Activated CD4-positive, alpha-beta T cell treated with anti-CD3 and anti-CD28 coated beads, Interleukin-2, Interleukin-4, amounts not matched to agents 100 ng/mL and 50 ng/mL, durations not matched to agents 16 hours and 8 hours (primary cell): ENCODE measurements at regions not wholly inside any gene's neighbourhood (a gene's known extent, or its start where the extent isn't known, plus 50 kb on each side); places are given as distances from the start of the nearest gene placed in this dataset.
"Not testable (repeated sequence)": the region's sequence is repeated elsewhere in the genome, so short reads cannot be mapped to it uniquely, and the experiment has no call there.

Experiments used
- DNase-seq: peaks from one replicate; pipeline ENCODE4 v3.0.0-alpha.2; 2020; ENCODE audit warnings: low spot score

DNA sequence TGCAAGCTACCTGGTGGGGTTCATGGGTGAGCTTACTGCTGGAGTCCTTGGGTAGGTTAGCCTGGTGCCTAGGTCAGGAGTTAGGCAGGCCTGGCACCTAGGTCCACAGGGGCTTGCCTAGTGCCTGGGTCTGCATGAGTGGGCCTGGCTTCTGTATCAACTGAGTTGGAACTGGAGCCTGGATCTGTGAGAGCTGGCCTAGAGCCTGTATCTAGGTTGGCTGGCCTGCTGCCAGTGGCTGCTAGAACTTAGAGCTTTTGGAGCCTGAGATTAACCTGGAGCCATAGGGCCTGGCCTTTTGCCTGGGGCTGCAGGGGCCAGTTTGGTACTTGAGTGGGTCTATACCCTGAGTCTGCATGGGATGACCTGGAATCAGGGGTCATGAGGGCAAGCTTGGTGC lies 679.4 kb downstream of the NUP35 start:
- DNase-seq, result no peak

DNA sequence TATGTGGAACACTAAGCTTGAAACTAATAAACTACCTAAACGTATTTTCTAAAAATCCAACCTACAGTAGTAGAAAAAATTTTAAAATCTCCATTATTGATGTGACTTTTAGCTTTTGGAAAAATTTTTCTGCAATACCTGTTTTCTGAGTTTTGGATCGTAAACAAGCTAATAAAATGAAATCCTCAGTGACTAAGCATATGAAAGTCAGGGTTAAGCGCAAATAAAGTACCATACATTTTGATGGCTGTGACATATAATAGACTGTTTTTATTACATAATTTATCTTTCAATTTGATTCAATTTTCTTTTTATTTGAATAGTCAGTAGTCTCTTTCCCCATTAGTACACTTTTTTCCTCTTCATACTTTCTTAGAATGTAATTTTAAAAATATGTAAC lies 683.6 kb downstream of the NUP35 start:
- no peak for DNase-seq

DNA sequence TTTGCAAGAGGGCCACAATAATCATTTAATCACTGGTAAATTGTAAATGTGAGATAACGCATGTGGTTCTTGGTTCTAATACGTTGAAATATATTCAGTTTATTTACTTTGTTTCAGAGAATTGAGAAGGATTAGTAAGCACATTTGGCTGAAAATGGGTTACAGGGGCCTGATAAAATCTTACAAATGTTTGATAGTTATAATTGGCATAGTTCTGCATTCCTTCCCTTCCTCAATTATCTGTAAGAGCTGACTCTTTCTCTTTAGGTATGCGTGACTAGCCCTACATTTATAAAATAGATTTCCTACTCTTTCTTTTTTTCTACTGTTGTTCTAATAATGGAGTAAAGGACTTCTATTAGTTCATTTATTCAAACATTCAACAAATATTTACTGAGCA lies 685.2 kb downstream of the NUP35 start:
- no peak for DNase-seq

DNA sequence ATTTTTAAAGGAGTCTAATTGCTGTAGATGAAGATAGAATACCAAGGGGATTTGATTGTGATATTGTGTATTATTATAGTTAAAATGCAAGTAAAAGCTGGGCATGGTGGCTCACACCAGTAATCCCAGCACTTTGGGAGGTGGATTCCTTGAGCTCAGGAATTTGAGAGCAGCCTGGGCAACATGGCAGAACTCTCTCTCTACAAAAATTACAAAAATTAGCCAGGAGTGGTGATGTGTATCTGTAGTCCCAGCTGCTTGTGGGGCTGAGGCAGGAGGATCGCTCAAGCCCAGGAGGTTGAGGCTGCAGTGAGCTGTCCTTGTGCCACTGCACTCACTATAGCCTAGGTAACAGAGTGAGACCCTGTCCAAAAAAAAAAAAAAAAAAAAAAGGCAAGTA lies 687.0 kb downstream of the NUP35 start:
- no peak for DNase-seq

DNA sequence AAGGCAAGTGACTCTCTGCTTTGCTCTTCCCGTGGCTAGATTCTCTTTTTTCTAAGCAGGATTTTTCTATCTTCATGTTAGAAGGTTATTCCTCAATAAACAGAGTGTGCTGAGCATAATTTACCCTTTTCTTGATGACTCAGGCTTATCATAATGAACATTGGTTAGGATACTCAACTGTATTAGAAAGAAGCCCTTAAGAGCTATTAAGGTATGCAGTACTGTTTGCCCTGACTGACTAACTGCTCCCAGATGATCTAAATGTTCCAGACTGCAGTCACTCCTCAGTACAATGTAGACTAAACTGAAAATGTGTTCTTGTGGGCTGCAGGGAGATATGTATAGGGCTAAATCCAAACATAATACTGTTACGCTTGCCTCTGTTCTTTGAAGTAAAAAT lies 687.8 kb downstream of the NUP35 start:
- no peak for DNase-seq

DNA sequence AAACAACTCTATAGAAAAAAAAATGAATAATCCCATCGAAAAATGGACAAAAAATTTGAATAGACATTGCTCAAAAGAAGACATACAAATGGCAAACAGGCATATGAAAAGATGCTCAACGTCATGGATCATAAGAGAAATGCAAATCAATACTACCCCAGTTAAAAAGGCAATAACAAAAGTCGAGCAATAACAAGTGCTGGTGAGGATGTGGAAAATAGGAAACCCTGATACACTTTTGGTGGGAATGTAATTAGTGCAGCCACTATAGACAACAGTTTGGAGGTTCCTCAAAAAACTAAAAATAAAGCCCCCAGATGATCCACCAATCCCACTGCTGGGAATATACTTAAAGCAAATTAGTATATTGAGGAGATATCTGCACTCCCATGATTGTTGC lies 701.5 kb downstream of the NUP35 start:
- DNase-seq, result no peak

DNA sequence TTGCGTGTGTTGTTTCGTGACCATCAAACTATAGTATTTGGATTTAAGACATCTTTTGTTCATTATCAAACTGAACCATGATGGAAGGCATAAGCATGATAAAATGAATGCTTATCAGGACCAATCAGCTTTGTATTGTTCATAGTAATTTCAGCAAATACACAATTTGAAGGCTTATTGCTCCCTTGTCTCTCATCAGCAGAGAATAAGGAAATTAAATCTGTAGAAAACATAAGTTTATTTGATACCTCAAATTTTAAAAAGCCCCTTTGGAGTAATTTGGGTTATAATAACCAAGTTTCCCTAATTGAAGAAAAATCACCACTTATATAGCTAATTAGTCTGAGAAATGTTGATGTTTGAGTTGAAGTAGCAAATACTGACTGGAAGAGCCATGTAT lies 705.7 kb downstream of the NUP35 start:
- no peak for DNase-seq

DNA sequence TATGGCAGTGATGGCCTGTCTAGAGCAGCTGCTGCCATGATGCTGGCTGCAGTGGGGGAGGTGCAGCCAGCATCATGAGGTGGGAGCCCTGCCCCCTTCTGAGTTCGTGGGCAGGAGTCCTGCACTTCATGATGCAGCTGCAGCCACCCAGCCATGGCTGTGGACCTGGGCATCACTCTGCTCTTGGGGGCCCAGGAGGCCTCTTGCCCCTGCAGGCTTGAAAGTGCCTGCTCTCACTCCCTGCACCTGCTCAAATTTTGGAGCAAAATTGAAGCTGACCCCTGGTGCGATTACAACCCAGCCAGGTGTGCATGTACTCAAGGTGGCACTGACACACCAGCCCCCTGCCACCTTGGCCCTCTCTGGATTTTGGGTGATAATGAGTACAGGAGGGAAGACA lies 712.9 kb downstream of the NUP35 start:
- no peak for DNase-seq

DNA sequence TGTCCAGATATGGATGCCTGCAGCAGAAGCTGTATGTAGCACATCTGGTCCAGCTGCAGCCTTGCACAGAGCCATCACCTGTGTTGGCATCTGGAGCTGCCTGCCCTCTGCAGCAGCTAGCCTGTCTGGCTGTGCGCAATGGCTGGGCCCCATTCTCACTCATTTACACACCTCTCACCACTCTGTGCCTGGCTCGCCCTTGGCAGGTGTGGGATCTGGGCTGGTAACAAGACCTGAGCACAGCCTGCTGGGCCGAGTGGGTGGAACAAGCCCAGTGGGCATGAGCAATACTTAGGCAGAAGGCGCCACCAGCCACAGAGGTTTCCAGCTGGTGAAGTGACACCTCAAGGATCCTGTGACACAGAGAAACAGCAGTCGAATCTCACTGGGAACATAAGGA lies 714.1 kb downstream of the NUP35 start:
- DNase-seq, result no peak

DNA sequence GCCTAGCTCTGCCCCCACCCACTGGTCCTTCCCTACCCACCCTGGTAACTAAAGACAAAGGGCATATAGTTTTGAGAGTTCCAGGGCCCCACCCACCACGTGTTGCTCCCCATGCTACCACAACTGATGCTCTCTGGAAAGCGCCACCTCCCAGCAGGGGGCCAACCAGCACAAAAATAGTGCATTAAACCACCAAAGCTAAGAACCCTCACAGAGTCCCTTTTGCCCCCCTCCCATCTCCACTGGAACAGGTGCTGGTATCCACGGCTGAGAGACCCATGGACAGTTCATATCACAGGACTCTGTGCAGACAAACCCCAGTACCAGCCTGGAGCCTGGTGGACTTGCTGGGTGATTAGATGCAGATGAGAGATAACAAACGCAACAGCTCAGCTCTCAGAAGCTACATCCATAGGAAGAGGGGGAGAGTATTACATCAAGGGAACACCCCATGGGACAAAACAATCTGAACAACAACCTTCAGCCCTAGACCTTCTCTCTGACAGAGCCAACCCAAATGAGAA lies 715.9 kb downstream of the NUP35 start:
- DNase-seq, result no peak

DNA sequence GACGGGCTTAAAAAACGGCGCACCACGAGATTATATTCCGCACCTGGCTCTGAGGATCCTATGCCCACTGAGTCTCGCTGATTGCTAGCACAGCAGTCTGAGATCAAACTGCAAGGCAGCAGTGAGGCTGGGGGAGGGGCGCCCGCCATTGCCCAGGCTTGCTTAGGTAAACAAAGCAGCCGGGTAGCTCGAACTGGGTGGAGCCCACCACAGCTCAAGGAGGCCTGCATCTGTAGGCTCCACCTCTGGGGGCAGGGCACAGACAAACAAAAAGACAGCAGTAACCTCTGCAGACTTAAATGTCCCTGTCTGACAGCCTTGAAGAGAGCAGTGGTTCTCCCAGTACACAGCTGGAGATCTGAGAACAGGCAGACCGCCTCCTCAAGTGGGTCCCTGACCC lies 725.6 kb downstream of the NUP35 start:
- DNase-seq, result not testable (repeated sequence)

DNA sequence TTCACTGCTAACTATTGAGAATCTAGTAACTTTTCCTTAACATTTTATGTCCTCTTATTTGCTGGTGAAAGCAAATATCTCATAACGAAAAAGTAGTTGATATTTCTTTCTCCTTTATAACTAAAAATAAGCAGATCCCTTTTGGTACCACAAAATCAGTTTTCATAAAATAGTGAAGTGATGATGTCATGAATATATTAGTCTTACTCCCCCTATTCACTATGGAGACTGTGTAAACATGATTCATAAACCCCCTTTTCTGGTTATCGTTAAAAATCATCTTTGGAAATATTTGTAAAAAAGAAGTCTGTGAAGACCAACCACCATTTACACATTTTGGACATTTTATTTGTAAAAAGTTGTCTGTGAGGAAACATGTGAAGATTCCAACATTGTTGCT lies 734.9 kb downstream of the NUP35 start:
- DNase-seq, result no peak

DNA sequence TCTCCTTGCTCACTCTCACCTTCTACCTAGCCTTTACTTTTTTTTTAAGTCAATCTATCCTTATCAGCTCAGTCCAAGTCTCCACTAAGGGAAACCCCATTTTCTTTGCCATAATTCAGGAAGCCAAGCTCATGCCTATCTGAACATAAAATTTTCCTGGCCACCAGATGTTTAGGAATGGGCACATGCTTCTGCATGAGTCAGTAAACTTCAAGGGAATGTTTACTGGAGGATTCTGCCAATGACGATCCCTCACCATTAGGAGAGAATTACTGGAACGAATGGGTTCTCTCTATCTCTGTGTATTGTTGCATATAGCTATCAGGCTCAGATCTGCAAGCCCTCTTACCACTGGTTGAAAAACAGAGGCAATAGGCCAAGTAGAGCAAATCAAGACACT lies 731.7 kb upstream of the ZNF804A start:
- DNase-seq, result no peak

DNA sequence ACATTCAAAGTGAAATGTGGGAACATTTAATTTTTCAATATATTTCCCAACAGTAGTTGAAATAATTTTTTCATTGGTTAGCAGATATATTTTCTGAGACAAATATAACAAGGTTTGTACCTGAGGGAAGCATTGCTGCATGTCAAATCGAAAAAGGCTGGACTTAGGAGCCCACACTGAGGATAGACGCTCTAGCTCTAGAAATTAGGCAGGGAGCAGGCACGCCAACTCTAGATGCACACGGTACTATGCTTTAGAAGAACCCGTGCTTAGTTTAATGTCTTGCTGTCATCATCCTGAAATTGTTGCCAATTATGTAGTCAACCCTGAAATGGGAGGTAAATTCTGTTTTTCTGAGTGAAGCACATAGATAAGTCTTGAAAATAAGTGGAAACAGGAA lies 731.1 kb upstream of the ZNF804A start:
- no peak for DNase-seq

DNA sequence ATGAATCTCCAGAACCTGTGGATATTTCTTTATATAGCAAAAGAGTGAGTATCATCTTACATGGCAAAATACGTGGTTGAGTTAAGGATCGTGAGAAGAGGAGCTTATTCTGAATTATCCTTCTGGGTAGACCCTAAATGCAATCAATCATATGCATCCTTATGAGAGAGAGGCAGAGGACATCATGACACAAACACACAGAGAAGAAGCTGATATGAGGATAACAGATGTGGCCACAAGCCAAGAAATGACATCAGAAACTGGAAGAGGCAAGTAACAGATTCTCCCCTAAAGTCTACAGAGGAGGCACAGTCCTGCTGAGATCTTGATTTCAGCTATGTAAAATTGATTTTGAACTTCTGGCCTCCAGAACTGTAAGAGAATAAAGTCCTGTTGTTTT lies 730.2 kb upstream of the ZNF804A start:
- no peak for DNase-seq

DNA sequence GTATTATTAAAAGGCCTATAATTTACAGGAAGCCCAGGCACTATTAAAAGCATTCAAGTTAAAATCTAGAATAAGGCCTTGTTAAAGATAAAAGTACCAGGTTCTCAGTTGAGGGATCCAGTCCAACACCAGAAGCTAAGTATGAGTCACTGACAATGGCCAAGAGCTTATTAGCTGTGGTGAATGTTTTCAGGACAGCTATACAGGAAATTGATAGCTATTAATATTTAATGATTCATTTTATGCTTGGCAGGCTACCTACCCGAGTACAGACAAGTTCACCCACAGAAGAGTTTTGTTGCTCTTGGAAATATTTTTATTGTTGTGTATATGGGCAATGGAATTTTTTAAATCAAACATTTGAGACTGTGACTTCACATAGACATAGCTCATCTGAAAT lies 729.6 kb upstream of the ZNF804A start:
- DNase-seq, result no peak

DNA sequence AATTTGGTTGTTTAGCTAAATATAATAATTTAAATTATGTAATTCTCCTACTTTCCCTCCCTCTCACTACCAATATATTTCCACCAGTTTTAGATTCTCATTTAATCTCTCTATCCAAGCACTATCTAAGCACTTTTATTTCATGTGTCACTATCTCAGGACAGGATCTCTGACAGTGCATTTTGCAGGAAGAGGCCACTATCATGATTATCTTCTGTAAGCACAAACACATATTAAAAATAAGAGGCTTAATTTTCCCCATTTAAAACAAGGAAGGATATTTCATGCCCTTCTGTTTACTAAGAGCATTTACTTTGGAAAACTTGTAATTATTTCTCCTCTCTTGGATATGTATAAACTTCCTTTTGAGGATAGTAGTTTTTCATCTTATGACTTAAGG lies 726.2 kb upstream of the ZNF804A start:
- no peak for DNase-seq

DNA sequence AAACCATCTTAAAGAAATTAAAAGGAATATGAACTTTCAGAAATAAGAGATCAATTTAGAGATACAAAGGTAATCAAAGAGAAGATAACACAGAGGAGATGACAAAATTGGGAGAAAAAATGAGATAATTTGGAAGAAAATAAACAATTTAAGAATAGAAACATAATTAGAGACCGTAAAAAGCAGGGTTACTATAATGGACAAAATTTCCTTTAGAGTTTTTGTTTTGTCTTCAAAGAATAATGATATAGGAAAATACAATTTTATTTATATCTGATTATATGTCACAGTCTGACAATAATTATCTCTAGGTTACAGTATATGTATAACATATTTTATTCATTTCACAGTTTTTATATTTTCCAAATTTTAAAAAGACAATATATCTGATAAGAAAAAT lies 716.4 kb upstream of the ZNF804A start:
- DNase-seq, result no peak

DNA sequence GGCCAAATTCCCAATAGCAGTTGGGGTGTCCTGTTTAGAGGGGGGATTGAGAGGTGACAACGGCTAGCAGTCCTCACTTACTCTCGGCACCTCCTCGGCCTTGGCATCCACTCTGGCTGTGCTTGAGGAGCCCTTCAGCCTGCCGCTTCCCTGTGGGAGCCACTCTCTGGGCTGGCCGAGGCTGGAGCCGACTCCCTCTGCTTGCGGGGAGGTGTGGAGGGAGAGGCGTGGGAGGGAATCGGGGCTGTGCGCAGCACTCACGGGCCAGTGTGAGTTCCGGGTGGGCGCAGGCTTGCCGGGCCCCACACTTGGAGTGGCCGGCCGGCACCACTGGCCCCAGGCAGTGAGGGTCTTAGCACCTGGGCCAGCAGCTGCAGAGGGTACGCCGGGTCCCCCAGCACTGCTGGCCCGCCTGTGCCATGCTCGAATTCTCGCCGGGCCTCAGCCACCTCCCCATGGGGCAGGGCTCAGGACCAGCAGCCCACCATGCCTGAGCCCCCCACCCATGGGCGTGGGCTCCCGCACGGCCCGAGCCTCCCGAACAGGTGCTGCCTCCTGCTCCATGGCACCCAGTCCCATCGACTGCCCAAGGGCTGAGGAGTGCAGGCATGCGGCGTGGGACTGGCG lies 705.9 kb upstream of the ZNF804A start:
- no peak for DNase-seq

DNA sequence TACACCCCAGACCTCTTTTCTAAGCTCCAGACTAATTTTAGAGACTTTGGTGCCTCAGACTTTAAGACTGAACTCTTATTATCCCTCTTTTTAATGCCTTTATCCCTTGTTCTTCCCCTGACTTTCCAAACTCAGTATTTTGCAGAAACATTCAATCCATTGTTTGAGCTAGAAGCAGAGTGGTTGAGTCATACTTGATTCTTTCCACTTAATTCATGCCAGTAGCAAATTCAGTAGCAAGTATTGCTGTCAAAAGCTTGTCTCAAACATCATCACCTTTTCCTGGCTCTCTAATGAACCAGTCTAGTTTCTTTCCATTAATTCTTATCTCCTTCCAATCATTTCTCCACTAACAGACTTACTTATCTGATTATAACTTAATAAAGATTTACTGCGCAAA lies 699.7 kb upstream of the ZNF804A start:
- no peak for DNase-seq

DNA sequence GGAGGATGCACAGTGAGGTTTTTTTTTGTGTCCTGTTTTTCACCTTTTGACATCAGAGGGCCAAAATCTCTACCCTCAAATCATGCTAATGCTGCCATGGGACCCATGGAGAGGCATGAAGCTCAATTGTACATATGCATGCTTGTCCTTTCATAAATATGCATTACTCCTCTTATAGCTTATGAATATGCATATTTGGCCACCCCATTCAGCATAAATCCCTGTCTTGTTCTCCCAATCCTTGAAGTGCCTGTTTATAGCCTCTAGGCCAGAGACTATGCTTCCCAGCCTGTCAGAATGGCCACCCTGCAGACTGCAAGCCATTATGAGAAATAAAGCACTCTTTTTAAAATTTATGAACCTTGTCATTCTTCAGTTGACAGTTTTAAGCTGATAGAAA lies 696.4 kb upstream of the ZNF804A start:
- DNase-seq, result no peak

DNA sequence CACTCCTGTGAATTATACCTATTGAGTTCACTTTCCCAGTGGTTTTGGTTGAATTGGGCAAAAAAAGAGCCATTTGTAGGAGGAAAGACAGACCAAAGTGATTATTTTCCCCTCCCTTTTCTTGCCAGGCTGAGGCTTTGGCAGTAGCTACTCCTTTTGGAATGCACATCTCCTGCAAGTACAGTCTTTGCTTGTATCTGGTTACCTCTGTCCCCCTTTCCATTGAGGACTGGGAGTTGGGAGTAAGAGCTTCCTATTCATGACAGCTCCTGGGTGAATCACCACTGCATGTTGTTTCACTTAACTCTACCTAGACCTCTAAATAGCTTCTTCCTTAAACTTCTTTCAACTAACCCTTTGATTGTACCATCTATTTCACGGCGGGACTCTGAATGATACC lies 695.3 kb upstream of the ZNF804A start:
- no peak for DNase-seq

DNA sequence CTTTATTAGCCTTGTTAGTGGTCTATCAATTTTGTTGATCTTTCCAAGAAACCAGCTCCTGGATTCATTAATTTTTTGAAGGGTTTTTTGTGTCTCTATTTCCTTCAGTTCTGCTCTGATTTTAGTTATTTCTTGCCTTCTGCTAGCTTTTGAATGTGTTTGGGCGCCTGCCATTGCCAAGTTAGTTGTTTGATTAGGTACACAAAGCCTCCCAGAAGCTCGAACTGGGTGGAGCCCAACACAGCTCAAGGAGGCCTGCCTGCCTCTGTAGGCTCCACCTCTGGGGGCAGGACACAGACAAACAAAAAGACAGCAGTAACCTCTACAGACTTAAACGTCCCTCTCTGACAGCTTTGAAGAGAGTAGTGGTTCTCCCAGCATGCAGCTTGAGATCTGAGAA lies 682.3 kb upstream of the ZNF804A start:
- DNase-seq, result not testable (repeated sequence)

DNA sequence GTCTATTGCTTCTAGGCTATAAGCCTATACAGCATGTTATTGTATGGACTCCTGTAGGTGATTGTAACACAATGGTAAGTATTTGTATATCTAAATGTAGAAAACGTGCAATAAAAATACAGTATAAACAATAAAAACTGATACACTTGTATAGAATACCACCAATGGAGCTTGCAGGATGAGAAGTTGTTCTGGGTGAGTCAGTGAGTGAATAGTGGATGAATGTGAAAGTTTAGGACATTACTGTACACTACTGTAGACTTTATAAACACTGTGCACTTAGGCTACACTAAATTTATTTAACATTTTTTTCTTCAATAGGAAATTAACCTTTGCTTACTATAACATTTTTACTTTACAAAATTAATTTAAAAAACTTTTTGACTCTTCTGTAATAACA lies 679.2 kb upstream of the ZNF804A start:
- DNase-seq, result no peak

DNA sequence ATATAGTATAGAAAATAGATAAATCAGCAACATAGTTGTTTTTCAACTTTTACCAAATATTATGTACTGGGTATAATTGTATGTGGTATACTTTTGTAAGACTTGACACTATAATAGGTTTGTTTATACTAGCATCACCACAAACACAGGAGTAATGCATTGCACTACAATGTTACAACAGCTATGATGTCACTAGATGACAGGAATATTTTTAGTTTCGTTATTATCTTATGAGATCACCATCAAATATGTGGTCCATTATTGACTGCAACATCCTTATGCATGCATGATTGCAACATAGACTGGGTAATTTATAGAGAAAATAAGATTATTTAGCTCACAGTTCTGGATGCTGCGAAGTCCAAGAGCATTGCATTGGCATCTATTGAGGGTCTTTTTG lies 678.4 kb upstream of the ZNF804A start:
- no peak for DNase-seq
